22Rv1 (cell line): ENCODE measurements at regions not wholly inside any gene's neighbourhood (a gene's known extent, or its start where the extent isn't known, plus 50 kb on each side); places are given as distances from the start of the nearest gene placed in this dataset.

Experiments
- ZFX ChIP-seq: fragments of 450-650 bp; IDR thresholded peaks from 2 replicates; pipeline ENCODE4 v1.6.1; 2017; ENCODE audit warnings: antibody characterized with exemption, borderline replicate concordance
- TF ChIP-seq, protein P1 (sequence below): fragments of 450-650 bp; IDR thresholded peaks from 2 replicates; pipeline ENCODE4 v1.5.1; 2017; ENCODE audit warnings: mild to moderate bottlenecking

DNA sequence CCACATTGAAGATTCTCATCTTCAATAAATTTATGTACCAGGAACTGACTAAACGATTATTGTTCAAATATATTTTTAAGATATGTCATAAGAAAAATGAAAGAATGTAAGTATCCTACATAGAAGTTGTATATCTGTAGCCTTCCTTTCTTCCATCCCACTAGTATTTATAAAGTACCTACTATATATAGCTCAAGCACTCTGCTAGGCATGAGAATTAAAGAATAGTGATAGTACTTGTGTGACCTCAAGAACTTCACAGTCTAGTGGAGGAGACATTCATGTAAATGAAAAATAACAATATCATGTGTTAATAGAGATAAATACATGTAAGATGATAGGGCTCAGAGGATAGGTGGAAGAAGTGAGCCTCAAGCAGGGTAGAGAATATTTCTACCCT lies 201.0 kb upstream of the HMHB1 start:
- TF ChIP-seq, protein P1, sequence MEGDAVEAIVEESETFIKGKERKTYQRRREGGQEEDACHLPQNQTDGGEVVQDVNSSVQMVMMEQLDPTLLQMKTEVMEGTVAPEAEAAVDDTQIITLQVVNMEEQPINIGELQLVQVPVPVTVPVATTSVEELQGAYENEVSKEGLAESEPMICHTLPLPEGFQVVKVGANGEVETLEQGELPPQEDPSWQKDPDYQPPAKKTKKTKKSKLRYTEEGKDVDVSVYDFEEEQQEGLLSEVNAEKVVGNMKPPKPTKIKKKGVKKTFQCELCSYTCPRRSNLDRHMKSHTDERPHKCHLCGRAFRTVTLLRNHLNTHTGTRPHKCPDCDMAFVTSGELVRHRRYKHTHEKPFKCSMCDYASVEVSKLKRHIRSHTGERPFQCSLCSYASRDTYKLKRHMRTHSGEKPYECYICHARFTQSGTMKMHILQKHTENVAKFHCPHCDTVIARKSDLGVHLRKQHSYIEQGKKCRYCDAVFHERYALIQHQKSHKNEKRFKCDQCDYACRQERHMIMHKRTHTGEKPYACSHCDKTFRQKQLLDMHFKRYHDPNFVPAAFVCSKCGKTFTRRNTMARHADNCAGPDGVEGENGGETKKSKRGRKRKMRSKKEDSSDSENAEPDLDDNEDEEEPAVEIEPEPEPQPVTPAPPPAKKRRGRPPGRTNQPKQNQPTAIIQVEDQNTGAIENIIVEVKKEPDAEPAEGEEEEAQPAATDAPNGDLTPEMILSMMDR = no peak
- TF ChIP-seq ZFX = no peak
